ENCODE measurements at regions not wholly inside any gene's neighbourhood (a gene's known extent, or its start where the extent isn't known, plus 50 kb on each side); places are given as distances from the start of the nearest gene placed in this dataset.
A peak's percentile ranks its signal among the peaks of the same experiment; 100 is the strongest.

GRCh38 chr4:164526933-164527583 is 226.9 kb upstream of the SMIM31 start:
- ATAC-seq (no peak), DNase-seq (no peak)
- intact Hi-C loops (cut with DNase I), result no loop called here
- Histone ChIP-seq H3K36me3 (no peaks in the 10 kb centered on the region), H3K27ac (no peak overlapping the region), H3K9me3 (no peaks in the 10 kb centered on the region), H3K4me1 (no peaks in the 10 kb centered on the region), H3K27me3 (no peaks in the 10 kb centered on the region), H3K4me3 (no peak overlapping the region)
- TF ChIP-seq CTCF (IDR thresholded peaks at IDR 0.05), result no peak

- H3K36me3 ChIP-seq, result no peaks in the 10 kb centered on the region
- H3K4me1 ChIP-seq, result no peaks in the 10 kb centered on the region
- intact Hi-C loops (cut with DNase I), result no loop called here
- ATAC-seq (no peak), DNase-seq (no peak)
- no peaks in the 10 kb centered on the region for H3K9me3 ChIP-seq
- no peak overlapping the region for H3K27ac ChIP-seq
- H3K27me3 ChIP-seq, result no peaks in the 10 kb centered on the region
- no peak for TF ChIP-seq CTCF (IDR thresholded peaks at IDR 0.05)
- no peak overlapping the region for H3K4me3 ChIP-seq
Observed at GRCh38 chr4:164529058-164529457, 224.9 kb upstream of the SMIM31 start.

GRCh38 chr4:164529486-164529885 is 224.4 kb upstream of the SMIM31 start:
- Histone ChIP-seq H3K4me3 (no peak overlapping the region), H3K27ac (no peak overlapping the region), H3K9me3 (no peaks in the 10 kb centered on the region), H3K4me1 (no peaks in the 10 kb centered on the region), H3K36me3 (no peaks in the 10 kb centered on the region), H3K27me3 (no peaks in the 10 kb centered on the region)
- intact Hi-C loops (cut with DNase I), result no loop called here
- ATAC-seq, result no peak
- no peak for TF ChIP-seq CTCF (IDR thresholded peaks at IDR 0.05)
- DNase-seq, result no peak

GRCh38 chr4:164531336-164531735 is 222.6 kb upstream of the SMIM31 start:
- Histone ChIP-seq H3K9me3 (no peaks in the 10 kb centered on the region), H3K36me3 (no peaks in the 10 kb centered on the region), H3K27ac (no peak overlapping the region), H3K4me3 (no peak overlapping the region), H3K27me3 (no peaks in the 10 kb centered on the region), H3K4me1 (no peaks in the 10 kb centered on the region)
- ATAC-seq (no peak), DNase-seq (no peak)
- intact Hi-C loops (cut with DNase I), result no loop called here
- no peak for TF ChIP-seq CTCF (IDR thresholded peaks at IDR 0.05)

GRCh38 chr4:164536814-164537213 is 217.1 kb upstream of the SMIM31 start:
- intact Hi-C loops (cut with DNase I), result no loop called here
- DNase-seq, result peak in 1 of 4 donors; percentile 13
- Histone ChIP-seq H3K27ac (no peak overlapping the region), H3K27me3 (no peaks in the 10 kb centered on the region), H3K9me3 (peaks cover 0 to 24% of the 10 kb centered on the region in 2 donors), H3K36me3 (no peaks in the 10 kb centered on the region), H3K4me1 (no peaks in the 10 kb centered on the region), H3K4me3 (no peak overlapping the region)
- ATAC-seq, result peak; percentile 90
- no peak for TF ChIP-seq CTCF (IDR thresholded peaks at IDR 0.05)

Measured in left lung (tissue), 4 donors.